HG02938 (cell line): ENCODE measurements at regions not wholly inside any gene's neighbourhood (a gene's known extent, or its start where the extent isn't known, plus 50 kb on each side); places are given as distances from the start of the nearest gene placed in this dataset.
"Not testable (repeated sequence)": the region's sequence is repeated elsewhere in the genome, so short reads cannot be mapped to it uniquely, and the experiment has no call there.

Source experiments
- ATAC-seq: cut with Tn5 transposase; IDR thresholded peaks from one replicate; pipeline ENCODE4 v1.9.1; 2021; ENCODE audit warnings: mild to moderate bottlenecking, moderate library complexity; ENCODE audit not compliant: unreplicated experiment

GRCh38 chr15:62362144-62362543 lies 197.1 kb upstream of the C2CD4B start:
- no peak for ATAC-seq

GRCh38 chr15:62362608-62363007 lies 197.5 kb upstream of the C2CD4B start:
- ATAC-seq, result no peak

- ATAC-seq, result no peak
These were observed 198.8 kb upstream of the C2CD4B start for GRCh38 chr15:62363913-62364312.

- no peak for ATAC-seq
These were observed 200.8 kb upstream of the C2CD4B start for GRCh38 chr15:62365795-62366442.

GRCh38 chr15:62369454-62369853 lies 204.4 kb upstream of the C2CD4B start:
- no peak for ATAC-seq

GRCh38 chr15:62371683-62372082 lies 206.6 kb upstream of the C2CD4B start:
- not testable (repeated sequence) for ATAC-seq

- no peak for ATAC-seq
These were observed 212.8 kb upstream of the C2CD4B start for GRCh38 chr15:62377736-62378480.

- ATAC-seq, result no peak
These were observed 213.8 kb upstream of the C2CD4B start for GRCh38 chr15:62378772-62379498.

GRCh38 chr15:62380011-62380410 lies 214.9 kb upstream of the C2CD4B start:
- ATAC-seq, result no peak

GRCh38 chr15:62382046-62382445 lies 217.0 kb upstream of the C2CD4B start:
- no peak for ATAC-seq

- ATAC-seq, result peak; percentile 74
These were observed 225.1 kb upstream of the C2CD4B start, which contains the start of gene TLN2 for GRCh38 chr15:62389885-62390790. Gene TLN2, plus strand, starts transcription at chr15:62390550.

GRCh38 chr15:62390791-62391640 lies 225.9 kb upstream of the C2CD4B start:
- ATAC-seq, result peak; percentile 23

GRCh38 chr15:62391641-62392262 lies 226.7 kb upstream of the C2CD4B start:
- no peak for ATAC-seq

GRCh38 chr15:62392376-62392775 lies 227.3 kb upstream of the C2CD4B start:
- no peak for ATAC-seq

- no peak for ATAC-seq
These were observed 228.1 kb upstream of the C2CD4B start for GRCh38 chr15:62393196-62393595.

GRCh38 chr15:62394079-62394478 lies 229.0 kb upstream of the C2CD4B start:
- ATAC-seq, result no peak

- no peak for ATAC-seq
These were observed 235.7 kb upstream of the C2CD4B start for GRCh38 chr15:62400778-62401177.

GRCh38 chr15:62402687-62403086 lies 237.6 kb upstream of the C2CD4B start:
- ATAC-seq, result no peak

GRCh38 chr15:62403164-62403809 lies 238.2 kb upstream of the C2CD4B start:
- ATAC-seq, result no peak
